GM12878 (cell line): ENCODE measurements at regions not wholly inside any gene's neighbourhood (a gene's known extent, or its start where the extent isn't known, plus 50 kb on each side); places are given as distances from the start of the nearest gene placed in this dataset.

Source experiments
- ATAC-seq: fragments of 200-7000 bp; cut with Tn5 transposase; 3 replicates; pipeline ENCODE4 v1.9.1; 2020; ENCODE audit warnings: mild to moderate bottlenecking, moderate library complexity
- BruUV-seq: library from RNA; stranded (reverse); fragments of 400-500 nt; replicated peaks from 2 replicates; lab custom pipeline; 2021; lab: Mats Ljungman, UMichigan
- CTCF ChIA-PET: fragments of 300-600 bp; sonication (Branson Sonifier 250); formaldehyde crosslinking; extraction: SDS; loops from one replicate; lab custom pipeline; 2021; ENCODE audit warnings: inconsistent platforms; lab: Yijun Ruan, JAX
- POLR2A ChIA-PET: fragments of 350-600 bp; formaldehyde crosslinking; extraction: SDS; loops from one replicate; lab custom pipeline; 2021; ENCODE audit warnings: inconsistent platforms; lab: Charles Lee
- RAD21 ChIA-PET: fragments of 300-600 bp; sonication (Branson Sonifier 250); formaldehyde crosslinking; loops from one replicate; lab custom pipeline; 2023; ENCODE audit warnings: antibody characterized with exemption; ENCODE audit not compliant: unreplicated experiment; lab: Charles Lee
- SMC1A ChIA-PET: fragments of 300-600 bp; sonication (Branson Sonifier 250); formaldehyde crosslinking; loops from one replicate; lab custom pipeline; 2023; ENCODE audit not compliant: unreplicated experiment, uncharacterized antibody; lab: Charles Lee
- DNase-seq: peaks from one replicate; pipeline ENCODE4 v3.0.0-alpha.2; 2011; ENCODE audit warnings: low read depth, low spot score
- FAIRE-seq: peaks from 3 replicates; lab custom pipeline; 2011; peaks lifted over from hg19 to GRCh38; lab: Jason Lieb, UNC
- H2AFZ ChIP-seq: 2 replicates; pipeline ENCODE4 v1.6.0; 2011; ENCODE audit warnings: low read depth, low read length, control low read depth; ENCODE audit not compliant: control insufficient read depth
- H3K27ac ChIP-seq: 2 replicates; pipeline ENCODE4 v1.5.1; 2011; ENCODE audit warnings: control low read depth; ENCODE audit not compliant: control insufficient read depth, insufficient read depth
- H3K27me3 ChIP-seq, 2 experiments: replicated peaks in 1 of 2; 2 replicates each; pipeline versions ENCODE4 v1.6.0 to v1.6.1; 2011; ENCODE audit warnings: low read length in 1 of 2; ENCODE audit not compliant: control insufficient read depth in 2 of 2, insufficient read depth in 2 of 2
- H3K36me3 ChIP-seq, 2 experiments: 2 replicates each; pipeline ENCODE4 v1.5.1; 2011; ENCODE audit warnings: low read length in 1 of 2; ENCODE audit not compliant: control insufficient read depth in 2 of 2, insufficient read depth in 2 of 2
- H3K4me1 ChIP-seq: 2 replicates; pipeline ENCODE4 v1.6.1; 2011; ENCODE audit warnings: mild to moderate bottlenecking, low read length, moderate library complexity, mixed read lengths; ENCODE audit not compliant: control insufficient read depth, insufficient read depth
- H3K4me2 ChIP-seq: 2 replicates; pipeline ENCODE4 v1.6.0; 2011; ENCODE audit warnings: control low read depth; ENCODE audit not compliant: control insufficient read depth, insufficient read depth
- H3K4me3 ChIP-seq: fragments of 200-600 bp; sonication (generic); 2 replicates; pipeline ENCODE4 v1.5.1; 2016
- H3K79me2 ChIP-seq: 2 replicates; pipeline ENCODE4 v1.6.0; 2011; ENCODE audit warnings: low read length; ENCODE audit not compliant: control insufficient read depth, insufficient read depth
- H3K9ac ChIP-seq: 2 replicates; pipeline ENCODE4 v1.8.0; 2011; ENCODE audit warnings: low read length, control low read depth, mixed read lengths; ENCODE audit not compliant: control insufficient read depth, insufficient read depth
- H3K9me3 ChIP-seq: replicated peaks from 3 replicates; pipeline ENCODE4 v1.5.1; 2011; ENCODE audit warnings: mild to moderate bottlenecking, low read length; ENCODE audit not compliant: control insufficient read depth, insufficient read depth
- H4K20me1 ChIP-seq: 2 replicates; pipeline ENCODE4 v1.6.0; 2011; ENCODE audit not compliant: control insufficient read depth, insufficient read depth
- BCL11A ChIP-seq: IDR thresholded peaks from 2 replicates; pipeline ENCODE4 v1.6.1; 2011; ENCODE audit warnings: low read depth, low read length
- GATAD2B ChIP-seq: fragments of 450-650 bp; conservative IDR thresholded peaks from 2 replicates; pipeline ENCODE4 v1.6.1; 2017; ENCODE audit warnings: low read depth, mild to moderate bottlenecking, moderate library complexity
- MTA3 ChIP-seq: IDR thresholded peaks from 2 replicates; pipeline ENCODE4 v1.6.1; 2012; ENCODE audit warnings: low read length, inconsistent platforms, borderline replicate concordance
- MXI1 ChIP-seq: fragments of 150-350 bp; IDR thresholded peaks from 2 replicates; pipeline ENCODE4 v1.6.1; 2011; ENCODE audit warnings: low read depth, mild to moderate bottlenecking, inconsistent platforms, low read length, improper control_type of control experiment
- NKRF ChIP-seq: fragments of 450-650 bp; conservative IDR thresholded peaks from 2 replicates; pipeline ENCODE4 v1.6.1; 2017; ENCODE audit warnings: mild to moderate bottlenecking, moderate library complexity
- SPI1 ChIP-seq: IDR thresholded peaks from 2 replicates; pipeline ENCODE4 v1.6.1; 2011; ENCODE audit warnings: low read depth, mild to moderate bottlenecking, low read length, moderate library complexity, borderline replicate concordance; ENCODE audit not compliant: insufficient read depth
- SUZ12 ChIP-seq: fragments of 200-600 bp; sonication (generic); IDR thresholded peaks from one replicate; pipeline ENCODE4 v1.6.1; 2018; ENCODE audit warnings: antibody characterized with exemption, mild to moderate bottlenecking; ENCODE audit not compliant: unreplicated experiment
- WRNIP1 ChIP-seq: IDR thresholded peaks from 2 replicates; pipeline ENCODE4 v1.6.1; 2011; ENCODE audit warnings: low read depth, low read length, improper control_type of control experiment, borderline replicate concordance
- ZZZ3 ChIP-seq: IDR thresholded peaks from 2 replicates; pipeline ENCODE4 v1.6.1; 2011; ENCODE audit warnings: low read depth; ENCODE audit not compliant: control insufficient read depth, insufficient read length
- WGBS: methylation state at CpG from one replicate; pipeline ENCODE4 v1.1.6; 2016; ENCODE audit warnings: low lambda C conversion rate; ENCODE audit not compliant: insufficient replicate concordance, insufficient coverage; ENCODE audit errors: missing lambda C conversion rate; 5-methylcytosine and 5-hydroxymethylcytosine counted together
- in situ Hi-C: fragments of 300-500 bp; cut with MboI; formaldehyde crosslinking; loops from 9 replicates; pipeline ENCODE4 v1.14.3; 2018; ENCODE audit warnings: mixed read lengths
- intact Hi-C: fragments of 100-400 bp; cut with micrococcal nuclease; formaldehyde crosslinking; loops from one replicate; pipeline ENCODE4 v1.14.2; 2022; ENCODE audit not compliant: unreplicated experiment
- TF ChIP-seq, protein P1 (sequence below): fragments of 450-650 bp; IDR thresholded peaks from 2 replicates; pipeline ENCODE4 v1.6.1; 2016; ENCODE audit warnings: mild to moderate bottlenecking, moderate library complexity, borderline replicate concordance

DNA sequence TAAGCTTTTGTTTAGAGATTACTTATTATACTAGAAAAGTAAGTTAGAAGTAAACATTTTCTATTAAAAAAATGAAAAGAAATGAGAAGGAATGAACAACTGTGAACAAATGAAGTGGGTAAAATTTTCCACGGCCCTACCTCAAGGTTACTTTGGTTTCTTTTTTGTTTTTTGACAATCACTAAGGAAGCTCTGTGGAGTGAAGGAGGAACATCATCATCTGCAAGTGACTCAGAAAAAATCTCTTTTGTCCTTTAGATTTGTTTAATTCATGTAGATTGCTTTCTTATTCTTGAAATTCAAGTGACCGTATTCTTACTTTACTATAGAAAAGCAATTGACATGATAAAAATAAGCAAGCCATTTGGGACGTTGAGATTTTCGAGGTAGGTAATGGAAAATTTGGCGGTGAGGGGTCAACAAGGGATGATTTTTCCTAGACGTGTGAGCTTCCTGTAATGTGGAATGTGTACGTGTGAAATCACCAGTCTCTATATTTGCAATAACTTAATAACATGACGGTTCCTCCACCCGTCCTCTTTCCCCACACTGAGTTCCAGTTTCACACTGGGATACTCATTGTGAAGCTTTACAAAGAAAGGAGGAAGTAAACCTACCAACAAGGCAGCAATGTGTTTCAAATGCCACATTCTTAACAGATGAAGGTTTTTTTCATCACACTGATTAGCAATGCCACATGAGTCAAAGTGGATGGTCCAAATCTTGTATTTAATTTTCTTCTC lies 62.3 kb upstream of the EGLN3 start (continued):
- TF ChIP-seq, protein P1, sequence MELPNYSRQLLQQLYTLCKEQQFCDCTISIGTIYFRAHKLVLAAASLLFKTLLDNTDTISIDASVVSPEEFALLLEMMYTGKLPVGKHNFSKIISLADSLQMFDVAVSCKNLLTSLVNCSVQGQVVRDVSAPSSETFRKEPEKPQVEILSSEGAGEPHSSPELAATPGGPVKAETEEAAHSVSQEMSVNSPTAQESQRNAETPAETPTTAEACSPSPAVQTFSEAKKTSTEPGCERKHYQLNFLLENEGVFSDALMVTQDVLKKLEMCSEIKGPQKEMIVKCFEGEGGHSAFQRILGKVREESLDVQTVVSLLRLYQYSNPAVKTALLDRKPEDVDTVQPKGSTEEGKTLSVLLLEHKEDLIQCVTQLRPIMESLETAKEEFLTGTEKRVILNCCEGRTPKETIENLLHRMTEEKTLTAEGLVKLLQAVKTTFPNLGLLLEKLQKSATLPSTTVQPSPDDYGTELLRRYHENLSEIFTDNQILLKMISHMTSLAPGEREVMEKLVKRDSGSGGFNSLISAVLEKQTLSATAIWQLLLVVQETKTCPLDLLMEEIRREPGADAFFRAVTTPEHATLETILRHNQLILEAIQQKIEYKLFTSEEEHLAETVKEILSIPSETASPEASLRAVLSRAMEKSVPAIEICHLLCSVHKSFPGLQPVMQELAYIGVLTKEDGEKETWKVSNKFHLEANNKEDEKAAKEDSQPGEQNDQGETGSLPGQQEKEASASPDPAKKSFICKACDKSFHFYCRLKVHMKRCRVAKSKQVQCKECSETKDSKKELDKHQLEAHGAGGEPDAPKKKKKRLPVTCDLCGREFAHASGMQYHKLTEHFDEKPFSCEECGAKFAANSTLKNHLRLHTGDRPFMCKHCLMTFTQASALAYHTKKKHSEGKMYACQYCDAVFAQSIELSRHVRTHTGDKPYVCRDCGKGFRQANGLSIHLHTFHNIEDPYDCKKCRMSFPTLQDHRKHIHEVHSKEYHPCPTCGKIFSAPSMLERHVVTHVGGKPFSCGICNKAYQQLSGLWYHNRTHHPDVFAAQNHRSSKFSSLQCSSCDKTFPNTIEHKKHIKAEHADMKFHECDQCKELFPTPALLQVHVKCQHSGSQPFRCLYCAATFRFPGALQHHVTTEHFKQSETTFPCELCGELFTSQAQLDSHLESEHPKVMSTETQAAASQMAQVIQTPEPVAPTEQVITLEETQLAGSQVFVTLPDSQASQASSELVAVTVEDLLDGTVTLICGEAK, result peak; percentile 28; the same call in 1 of the 2 replicates

DNA sequence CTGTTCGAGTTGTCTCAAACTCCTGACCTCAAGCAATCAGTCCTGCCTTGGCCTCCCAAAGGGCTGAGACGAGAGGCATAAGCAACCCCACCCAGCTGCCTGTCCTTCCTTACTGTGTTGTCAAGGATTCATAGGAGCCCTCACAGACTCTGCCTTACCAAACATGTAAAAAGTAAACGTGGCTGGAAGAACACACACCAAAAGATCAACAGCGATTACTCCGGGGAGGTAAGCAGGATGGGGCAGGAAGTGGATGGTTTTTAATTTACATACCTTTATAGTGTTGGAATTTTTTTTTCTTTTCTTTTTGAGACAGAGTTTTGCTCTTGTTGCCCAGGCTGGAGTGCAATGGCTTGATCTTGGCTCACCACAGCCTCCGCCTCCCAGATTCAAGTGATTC lies 61.5 kb upstream of the EGLN3 start:
- ChIA-PET SMC1A (interaction anchor here (0.7 to 11.4 kb wide), 21 partner anchors 10 to 313 kb away, joined by 3 to 132 read pairs (median 5); no protein-coding TSS in a partner anchor), CTCF (interaction anchor here (1.0 to 4.7 kb wide), 11 partner anchors 10 to 172 kb away, joined by 3 to 30 read pairs (median 5); no protein-coding TSS in a partner anchor), RAD21 (interaction anchor here (0.6 to 5.2 kb wide), 20 partner anchors 10 to 174 kb away, joined by 3 to 29 read pairs (median 5); no protein-coding TSS in a partner anchor), POLR2A (interaction anchor here (0.6 to 3.6 kb wide), 10 partner anchors 9 to 77 kb away, joined by 3 to 26 read pairs (median 4); partner anchors contain the start of gene EGLN3)
- Histone ChIP-seq H3K9me3 (no peaks in the 10 kb centered on the region; the same call in 2 of the 3 replicates), H3K27ac (0 out of 2 replicates have a peak overlapping the region, but pooled peaks have one; percentile 17), H3K4me1 (peaks cover 18% of the 10 kb centered on the region), H2AFZ (peak overlapping the region; percentile 28; the same call in 1 of the 2 replicates), H3K9ac (no peak overlapping the region), H4K20me1 (no peaks in the 10 kb centered on the region), H3K4me3 (no peak overlapping the region), H3K27me3 (no peaks in the 10 kb centered on the region), H3K36me3 (no peaks in the 10 kb centered on the region), H3K4me2 (peak overlapping the region; percentile 58; the same call in 1 of the 2 replicates), H3K79me2 (no peaks in the 10 kb centered on the region)
- no peak for DNase-seq
- BruUV-seq, result no TSS peak
- ATAC-seq, result no peak
- in situ Hi-C loops (no loop called here), intact Hi-C loops (loop anchor here (5.0 kb wide), 1 partner anchor 35 kb away; no protein-coding TSS in a partner anchor)
- TF ChIP-seq SUZ12 (no peak), GATAD2B (no peak), MXI1 (no peak), BCL11A (no peak), WRNIP1 (no peak), NKRF (no peak), ZZZ3 (no peak), MTA3 (no peak), SPI1 (no peak)
- no peak for FAIRE-seq
- WGBS, result 47% methylated on average over 6 of the region's 6 CpGs
